GM12878 (cell line): ENCODE measurements at regions not wholly inside any gene's neighbourhood (a gene's known extent, or its start where the extent isn't known, plus 50 kb on each side); places are given as distances from the start of the nearest gene placed in this dataset.

Experiments
- ATAC-seq: fragments of 200-7000 bp; cut with Tn5 transposase; 3 replicates; pipeline ENCODE4 v1.9.1; 2020; ENCODE audit warnings: mild to moderate bottlenecking, moderate library complexity
- BruUV-seq: library from RNA; stranded (reverse); fragments of 400-500 nt; replicated peaks from 2 replicates; lab custom pipeline; 2021; lab: Mats Ljungman, UMichigan
- CTCF ChIA-PET: fragments of 300-600 bp; sonication (Branson Sonifier 250); formaldehyde crosslinking; extraction: SDS; loops from one replicate; lab custom pipeline; 2021; ENCODE audit warnings: inconsistent platforms; lab: Yijun Ruan, JAX
- POLR2A ChIA-PET: fragments of 350-600 bp; formaldehyde crosslinking; extraction: SDS; loops from one replicate; lab custom pipeline; 2021; ENCODE audit warnings: inconsistent platforms; lab: Charles Lee
- RAD21 ChIA-PET: fragments of 300-600 bp; sonication (Branson Sonifier 250); formaldehyde crosslinking; loops from one replicate; lab custom pipeline; 2023; ENCODE audit warnings: antibody characterized with exemption; ENCODE audit not compliant: unreplicated experiment; lab: Charles Lee
- SMC1A ChIA-PET: fragments of 300-600 bp; sonication (Branson Sonifier 250); formaldehyde crosslinking; loops from one replicate; lab custom pipeline; 2023; ENCODE audit not compliant: unreplicated experiment, uncharacterized antibody; lab: Charles Lee
- DNase-seq: peaks from one replicate; pipeline ENCODE4 v3.0.0-alpha.2; 2011; ENCODE audit warnings: low read depth, low spot score
- FAIRE-seq: peaks from 3 replicates; lab custom pipeline; 2011; peaks lifted over from hg19 to GRCh38; lab: Jason Lieb, UNC
- H2AFZ ChIP-seq: 2 replicates; pipeline ENCODE4 v1.6.0; 2011; ENCODE audit warnings: low read depth, low read length, control low read depth; ENCODE audit not compliant: control insufficient read depth
- H3K27ac ChIP-seq: 2 replicates; pipeline ENCODE4 v1.5.1; 2011; ENCODE audit warnings: control low read depth; ENCODE audit not compliant: control insufficient read depth, insufficient read depth
- H3K27me3 ChIP-seq, 2 experiments: replicated peaks in 1 of 2; 2 replicates each; pipeline versions ENCODE4 v1.6.0 to v1.6.1; 2011; ENCODE audit warnings: low read length in 1 of 2; ENCODE audit not compliant: control insufficient read depth in 2 of 2, insufficient read depth in 2 of 2
- H3K36me3 ChIP-seq, 2 experiments: 2 replicates each; pipeline ENCODE4 v1.5.1; 2011; ENCODE audit warnings: low read length in 1 of 2; ENCODE audit not compliant: control insufficient read depth in 2 of 2, insufficient read depth in 2 of 2
- H3K4me1 ChIP-seq: 2 replicates; pipeline ENCODE4 v1.6.1; 2011; ENCODE audit warnings: mild to moderate bottlenecking, low read length, moderate library complexity, mixed read lengths; ENCODE audit not compliant: control insufficient read depth, insufficient read depth
- H3K4me2 ChIP-seq: 2 replicates; pipeline ENCODE4 v1.6.0; 2011; ENCODE audit warnings: control low read depth; ENCODE audit not compliant: control insufficient read depth, insufficient read depth
- H3K4me3 ChIP-seq: fragments of 200-600 bp; sonication (generic); 2 replicates; pipeline ENCODE4 v1.5.1; 2016
- H3K79me2 ChIP-seq: 2 replicates; pipeline ENCODE4 v1.6.0; 2011; ENCODE audit warnings: low read length; ENCODE audit not compliant: control insufficient read depth, insufficient read depth
- H3K9ac ChIP-seq: 2 replicates; pipeline ENCODE4 v1.8.0; 2011; ENCODE audit warnings: low read length, control low read depth, mixed read lengths; ENCODE audit not compliant: control insufficient read depth, insufficient read depth
- H3K9me3 ChIP-seq: replicated peaks from 3 replicates; pipeline ENCODE4 v1.5.1; 2011; ENCODE audit warnings: mild to moderate bottlenecking, low read length; ENCODE audit not compliant: control insufficient read depth, insufficient read depth
- H4K20me1 ChIP-seq: 2 replicates; pipeline ENCODE4 v1.6.0; 2011; ENCODE audit not compliant: control insufficient read depth, insufficient read depth
- ATF7 ChIP-seq: fragments of 450-650 bp; IDR thresholded peaks from 2 replicates; pipeline ENCODE4 v1.6.1; 2016; ENCODE audit warnings: low read depth, mild to moderate bottlenecking
- CBX3 ChIP-seq: fragments of 200-600 bp; sonication (generic); IDR thresholded peaks from 2 replicates; pipeline ENCODE4 v1.6.1; 2016; ENCODE audit warnings: low read depth, borderline replicate concordance
- CEBPZ ChIP-seq: fragments of 150-350 bp; IDR thresholded peaks from 2 replicates; pipeline ENCODE4 v1.6.1; 2016; ENCODE audit warnings: low read depth, low read length
- CHD1 ChIP-seq: IDR thresholded peaks from 2 replicates; pipeline ENCODE4 v1.6.1; 2012; ENCODE audit warnings: low read depth, low read length, improper control_type of control experiment
- CHD2 ChIP-seq: IDR thresholded peaks from 2 replicates; pipeline ENCODE4 v1.6.1; 2011; ENCODE audit warnings: low read depth, low read length, improper control_type of control experiment, borderline replicate concordance
- EGR1 ChIP-seq, 2 experiments: IDR thresholded peaks; 1 replicate in 1 of 2; 2 replicates in 1 of 2; pipeline ENCODE4 v1.6.1; 2011 to 2012; ENCODE audit warnings: low read depth in 2 of 2, low read length in 2 of 2, borderline replicate concordance in 1 of 2, mild to moderate bottlenecking in 1 of 2, moderate library complexity in 1 of 2
- FOXM1 ChIP-seq: IDR thresholded peaks from 2 replicates; pipeline ENCODE4 v1.6.1; 2012; ENCODE audit warnings: low read depth, mild to moderate bottlenecking, inconsistent platforms, low read length, moderate library complexity
- JUND ChIP-seq: IDR thresholded peaks from 2 replicates; pipeline ENCODE4 v1.6.1; 2012; ENCODE audit warnings: low read depth, mild to moderate bottlenecking, low read length, improper control_type of control experiment, moderate library complexity
- PBX3 ChIP-seq: IDR thresholded peaks from 2 replicates; pipeline ENCODE4 v1.6.1; 2011; ENCODE audit warnings: mild to moderate bottlenecking, low read depth, low read length, moderate library complexity; ENCODE audit not compliant: insufficient replicate concordance
- RAD21 ChIP-seq: IDR thresholded peaks from 2 replicates; pipeline ENCODE4 v1.6.1; 2011; ENCODE audit warnings: mild to moderate bottlenecking, low read depth, low read length, moderate library complexity; ENCODE audit not compliant: insufficient read depth
- SMARCA5 ChIP-seq: fragments of 450-650 bp; IDR thresholded peaks from 2 replicates; pipeline ENCODE4 v1.6.1; 2017; ENCODE audit warnings: mild to moderate bottlenecking
- SUZ12 ChIP-seq: fragments of 200-600 bp; sonication (generic); IDR thresholded peaks from one replicate; pipeline ENCODE4 v1.6.1; 2018; ENCODE audit warnings: antibody characterized with exemption, mild to moderate bottlenecking; ENCODE audit not compliant: unreplicated experiment
- ZBED1 ChIP-seq: IDR thresholded peaks from 2 replicates; pipeline ENCODE4 v1.6.1; 2016; ENCODE audit warnings: borderline replicate concordance
- ZBTB40 ChIP-seq: fragments of 450-650 bp; IDR thresholded peaks from 2 replicates; pipeline ENCODE4 v1.6.1; 2016; ENCODE audit warnings: mild to moderate bottlenecking, moderate library complexity, borderline replicate concordance
- WGBS: methylation state at CpG from one replicate; pipeline ENCODE4 v1.1.6; 2016; ENCODE audit warnings: low lambda C conversion rate; ENCODE audit not compliant: insufficient replicate concordance, insufficient coverage; ENCODE audit errors: missing lambda C conversion rate; 5-methylcytosine and 5-hydroxymethylcytosine counted together
- in situ Hi-C: fragments of 300-500 bp; cut with MboI; formaldehyde crosslinking; loops from 9 replicates; pipeline ENCODE4 v1.14.3; 2018; ENCODE audit warnings: mixed read lengths
- intact Hi-C: fragments of 100-400 bp; cut with micrococcal nuclease; formaldehyde crosslinking; loops from one replicate; pipeline ENCODE4 v1.14.2; 2022; ENCODE audit not compliant: unreplicated experiment

- no peak for TF ChIP-seq ZBTB40
- TF ChIP-seq SMARCA5 = no peak
Measured at GRCh38 chr2:65666156-65666725, 233.8 kb upstream of the SPRED2 start (continued).

- peaks cover 14% of the 10 kb centered on the region for H3K4me1 ChIP-seq
- H3K9me3 ChIP-seq = peaks cover 11% of the 10 kb centered on the region; the same call in 2 of the 3 replicates
- ChIA-PET SMC1A (no interaction called here), RAD21 (no interaction called here), POLR2A (no interaction called here), CTCF (interaction anchor here (0.6 kb wide), 1 partner anchor 323 kb away, joined by 3 read pairs; no protein-coding TSS in a partner anchor)
- H3K27me3 ChIP-seq = no peaks in the 10 kb centered on the region
- no peak overlapping the region for H3K9ac ChIP-seq
- H3K4me3 ChIP-seq = no peak overlapping the region
- H2AFZ ChIP-seq = no peak overlapping the region
- H3K4me2 ChIP-seq = no peak overlapping the region
- intact Hi-C loops (no loop called here), in situ Hi-C loops (no loop called here)
- BruUV-seq = no TSS peak
- FAIRE-seq (no peak), ATAC-seq (no peak), DNase-seq (no peak)
- H3K36me3 ChIP-seq = no peaks in the 10 kb centered on the region
- H3K27ac ChIP-seq = no peak overlapping the region
- WGBS = 96% methylated on average over 2 of the region's 2 CpGs
- no peaks in the 10 kb centered on the region for H3K79me2 ChIP-seq
- no peaks in the 10 kb centered on the region for H4K20me1 ChIP-seq
- TF ChIP-seq EGR1 (IDR thresholded peaks at IDR 0.05; ENCODE audit: borderline replicate concordance in 1 of 2, low read depth in 2 of 2, low read length in 2 of 2) = no peak
- TF ChIP-seq CHD1 = no peak
- TF ChIP-seq SUZ12 = no peak
- no peak for TF ChIP-seq CBX3
- TF ChIP-seq PBX3 = no peak
- no peak for TF ChIP-seq RAD21
- no peak for TF ChIP-seq JUND
- TF ChIP-seq FOXM1 = no peak
- no peak for TF ChIP-seq CEBPZ
- TF ChIP-seq CHD2 = no peak
- no peak for TF ChIP-seq ZBED1
- no peak for TF ChIP-seq ATF7
Measured at GRCh38 chr2:65664931-65665330, 232.5 kb upstream of the SPRED2 start.
